ENCODE measurements at regions not wholly inside any gene's neighbourhood (a gene's known extent, or its start where the extent isn't known, plus 50 kb on each side); places are given as distances from the start of the nearest gene placed in this dataset.

GRCh38 chr16:85242140-85242539 lies 129.9 kb upstream of the CIBAR2 start:
- TF ChIP-seq EZH2 (IDR thresholded peaks at IDR 0.05; ENCODE audit: insufficient read depth, low read length) (no peak), CTCF (IDR thresholded peaks at IDR 0.05; ENCODE audit: insufficient read depth, low read depth, low read length) (no peak)
